GM21737 (cell line): ENCODE measurements at regions not wholly inside any gene's neighbourhood (a gene's known extent, or its start where the extent isn't known, plus 50 kb on each side); places are given as distances from the start of the nearest gene placed in this dataset.
A peak's percentile ranks its signal among the peaks of the same experiment; 100 is the strongest.
"Not testable (repeated sequence)": the region's sequence is repeated elsewhere in the genome, so short reads cannot be mapped to it uniquely, and the experiment has no call there.

Experiments used
- ATAC-seq: cut with Tn5 transposase; IDR thresholded peaks from one replicate; pipeline ENCODE4 v1.9.1; 2021; ENCODE audit warnings: mild to moderate bottlenecking, moderate library complexity; ENCODE audit not compliant: unreplicated experiment

GRCh38 chr4:160009656-160010493 is 907.0 kb downstream of the RAPGEF2 start:
- ATAC-seq, result no peak

GRCh38 chr4:160019936-160020335 is 917.1 kb downstream of the RAPGEF2 start:
- no peak for ATAC-seq

GRCh38 chr4:160020804-160021203 is 917.9 kb downstream of the RAPGEF2 start:
- ATAC-seq, result no peak

- ATAC-seq, result no peak
These were observed 919.0 kb downstream of the RAPGEF2 start for GRCh38 chr4:160021870-160022269.

- no peak for ATAC-seq
These were observed 923.8 kb downstream of the RAPGEF2 start for GRCh38 chr4:160026721-160027120.

GRCh38 chr4:160034501-160034900 is 931.6 kb downstream of the RAPGEF2 start:
- ATAC-seq, result no peak

- no peak for ATAC-seq
These were observed 935.7 kb downstream of the RAPGEF2 start for GRCh38 chr4:160038615-160039014.

GRCh38 chr4:160044693-160045092 is 941.8 kb downstream of the RAPGEF2 start:
- no peak for ATAC-seq

- ATAC-seq, result no peak
These were observed 979.7 kb downstream of the RAPGEF2 start for GRCh38 chr4:160082432-160083207.

GRCh38 chr4:160091631-160092030 is 988.8 kb downstream of the RAPGEF2 start:
- ATAC-seq, result no peak

- no peak for ATAC-seq
These were observed 997.4 kb downstream of the RAPGEF2 start for GRCh38 chr4:160100316-160100715.

GRCh38 chr4:160110891-160111290 is 1008.0 kb downstream of the RAPGEF2 start:
- no peak for ATAC-seq

GRCh38 chr4:160117686-160118085 is 1014.8 kb downstream of the RAPGEF2 start:
- ATAC-seq, result no peak

GRCh38 chr4:160125576-160126287 is 1022.9 kb downstream of the RAPGEF2 start:
- not testable (repeated sequence) for ATAC-seq

- no peak for ATAC-seq
These were observed 1024.3 kb downstream of the RAPGEF2 start for GRCh38 chr4:160127211-160127610.

GRCh38 chr4:160129439-160129838 is 1026.6 kb downstream of the RAPGEF2 start:
- no peak for ATAC-seq

- ATAC-seq, result no peak
These were observed 1033.1 kb downstream of the RAPGEF2 start for GRCh38 chr4:160136021-160136420.

GRCh38 chr4:160141206-160141605 is 1038.3 kb downstream of the RAPGEF2 start:
- ATAC-seq, result no peak

GRCh38 chr4:160142579-160142978 is 1039.7 kb downstream of the RAPGEF2 start:
- ATAC-seq, result peak; percentile 100

- ATAC-seq, result no peak
These were observed 1040.7 kb downstream of the RAPGEF2 start for GRCh38 chr4:160143574-160143973.

GRCh38 chr4:160159457-160159856 is 1056.6 kb downstream of the RAPGEF2 start:
- ATAC-seq, result no peak
